ENCODE measurements at regions not wholly inside any gene's neighbourhood (a gene's known extent, or its start where the extent isn't known, plus 50 kb on each side); places are given as distances from the start of the nearest gene placed in this dataset.

DNA sequence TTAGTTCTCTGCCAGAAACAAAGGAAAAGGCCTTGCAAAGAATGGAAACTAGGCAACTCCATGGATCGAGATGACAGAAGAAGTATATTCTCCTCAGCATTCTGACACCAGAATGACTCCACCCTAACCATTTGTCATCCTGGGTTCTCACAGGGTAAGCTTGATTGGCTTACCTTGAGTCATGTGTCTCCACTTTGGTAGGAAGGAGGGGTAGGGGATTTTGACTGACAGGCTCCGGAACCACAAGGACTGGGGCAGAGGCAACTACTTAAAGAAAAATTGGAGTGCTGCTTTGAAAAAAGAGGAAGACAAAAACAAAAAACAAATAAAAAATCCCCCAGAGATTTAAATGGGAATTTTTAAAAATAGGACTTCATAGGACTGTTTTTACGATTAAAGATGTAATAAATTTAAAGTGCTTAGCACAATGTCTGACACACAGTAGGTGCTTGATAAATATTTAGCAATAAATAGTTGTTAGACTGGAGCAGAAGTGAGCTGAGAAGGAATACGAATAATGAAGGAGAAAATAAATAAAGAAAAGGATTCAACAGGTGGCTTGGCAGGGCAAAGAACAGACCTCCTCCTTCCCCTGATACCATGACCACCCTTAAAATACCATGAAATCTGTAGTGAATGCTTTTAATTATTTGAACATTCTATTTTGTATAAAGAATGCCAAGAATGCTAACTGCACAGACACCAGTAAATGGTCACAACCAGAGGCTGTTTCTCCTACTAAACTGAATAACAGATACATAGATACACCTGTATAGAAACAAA lies 230.2 kb downstream of the CDCA7 start:
- no peak for TF ChIP-seq CTCF (IDR thresholded peaks at IDR 0.05; ENCODE audit: insufficient read depth, low read length, poor library complexity, severe bottlenecking)
- no peak for TF ChIP-seq EZH2phosphoT487 (conservative IDR thresholded peaks at IDR 0.05; ENCODE audit: low read length)
